BLaER1 treated with 17β-estradiol and CSF1 and Interleukin-3, amounts not matched to agents 10 nM and 100 nM (cell line): ENCODE measurements at regions not wholly inside any gene's neighbourhood (a gene's known extent, or its start where the extent isn't known, plus 50 kb on each side); places are given as distances from the start of the nearest gene placed in this dataset.
A peak's percentile ranks its signal among the peaks of the same experiment; 100 is the strongest.

ENCODE experiments used
- H3K27ac ChIP-seq, 11 experiments: shearing (Covaris generic); formaldehyde crosslinking; 2 replicates each; pipeline ENCODE4 v1.8.1; 2022
- H3K27me3 ChIP-seq, 11 experiments: shearing (Covaris generic); formaldehyde crosslinking; 2 replicates each; pipeline ENCODE4 v1.8.1; 2022
- H3K36me3 ChIP-seq, 11 experiments: shearing (Covaris generic); formaldehyde crosslinking; 2 replicates each; pipeline ENCODE4 v1.8.1; 2022
- H3K4me1 ChIP-seq, 10 experiments: shearing (Covaris generic); formaldehyde crosslinking; 2 replicates each; pipeline ENCODE4 v1.8.1; 2022
- H3K4me2 ChIP-seq, 11 experiments: shearing (Covaris generic); formaldehyde crosslinking; 2 replicates each; pipeline ENCODE4 v1.8.1; 2022
- H3K4me3 ChIP-seq, 10 experiments: shearing (Covaris generic); formaldehyde crosslinking; 2 replicates each; pipeline ENCODE4 v1.8.1; 2022
- H3K9ac ChIP-seq, 11 experiments: shearing (Covaris generic); formaldehyde crosslinking; 2 replicates each; pipeline ENCODE4 v1.8.1; 2022
- H3K9me3 ChIP-seq, 11 experiments: shearing (Covaris generic); formaldehyde crosslinking; replicated peaks in 1 of 11; 2 replicates each; pipeline ENCODE4 v1.8.1; 2022
- H4K20me1 ChIP-seq, 11 experiments: shearing (Covaris generic); formaldehyde crosslinking; 2 replicates each; pipeline ENCODE4 v1.8.1; 2022
- Cebpa-rat ChIP-seq, 11 experiments: shearing (Covaris generic); IDR thresholded peaks; 2 replicates each; pipeline ENCODE4 v1.8.1; 2022

- no peaks in the 10 kb centered on the region for H3K36me3 ChIP-seq
- H3K4me1 ChIP-seq = peaks cover 14 to 40% (median 22%) of the 10 kb centered on the region in 10 experiments
- H3K9me3 ChIP-seq = 0 out of 22 replicates have a peak, but pooled peaks cover 0 to under 1% (median 0%) of the 10 kb centered on the region in 11 experiments
- H4K20me1 ChIP-seq = no peaks in the 10 kb centered on the region
- no peak overlapping the region for H3K9ac ChIP-seq
- no peak overlapping the region for H3K27ac ChIP-seq
- no peak for TF ChIP-seq Cebpa-rat (IDR thresholded peaks at IDR 0.05)
- no peak overlapping the region for H3K4me3 ChIP-seq
- H3K4me2 ChIP-seq = no peak overlapping the region
- no peaks in the 10 kb centered on the region for H3K27me3 ChIP-seq
These were observed 53.0 kb upstream of the CA12 start for GRCh38 chr15:63434576-63435186.

- H3K27me3 ChIP-seq = no peaks in the 10 kb centered on the region
- H3K27ac ChIP-seq = no peak overlapping the region
- H3K4me2 ChIP-seq = no peak overlapping the region
- H3K4me1 ChIP-seq = peaks cover 14 to 45% (median 28%) of the 10 kb centered on the region in 10 experiments
- no peaks in the 10 kb centered on the region for H3K9me3 ChIP-seq
- H4K20me1 ChIP-seq = no peaks in the 10 kb centered on the region
- H3K9ac ChIP-seq = no peak overlapping the region
- no peak overlapping the region for H3K4me3 ChIP-seq
- no peak for TF ChIP-seq Cebpa-rat (IDR thresholded peaks at IDR 0.05)
- H3K36me3 ChIP-seq = no peaks in the 10 kb centered on the region
These were observed 53.7 kb upstream of the CA12 start for GRCh38 chr15:63435204-63435820.

- TF ChIP-seq Cebpa-rat (IDR thresholded peaks at IDR 0.05) = no peak
- H3K9ac ChIP-seq = peak overlapping the region in 10 of 11 experiments; percentile 36 to 74 (median 65); a peak in 15 of 22 replicates
- H3K27me3 ChIP-seq = no peaks in the 10 kb centered on the region
- H4K20me1 ChIP-seq = no peaks in the 10 kb centered on the region
- H3K36me3 ChIP-seq = no peaks in the 10 kb centered on the region
- H3K4me3 ChIP-seq = no peak overlapping the region
- peak overlapping the region; percentile 70 to 89 (median 82); a peak in 21 of 22 replicates for H3K27ac ChIP-seq
- H3K9me3 ChIP-seq = no peaks in the 10 kb centered on the region
- peaks cover 21 to 46% (median 38%) of the 10 kb centered on the region in 10 experiments for H3K4me1 ChIP-seq
- peak overlapping the region; percentile 61 to 84 (median 71) for H3K4me2 ChIP-seq
These were observed 54.7 kb upstream of the CA12 start for GRCh38 chr15:63436341-63436740.

GRCh38 chr15:63436872-63437375 is 55.3 kb upstream of the CA12 start:
- H3K4me2 ChIP-seq = peak overlapping the region; percentile 61 to 84 (median 71)
- no peaks in the 10 kb centered on the region for H3K27me3 ChIP-seq
- peaks cover 27 to 51% (median 44%) of the 10 kb centered on the region in 10 experiments for H3K4me1 ChIP-seq
- TF ChIP-seq Cebpa-rat (IDR thresholded peaks at IDR 0.05) = no peak
- H3K9me3 ChIP-seq = no peaks in the 10 kb centered on the region
- H3K9ac ChIP-seq = peak overlapping the region; percentile 36 to 74 (median 65); a peak in 20 of 22 replicates
- H3K27ac ChIP-seq = peak overlapping the region; percentile 70 to 89 (median 82); a peak in 21 of 22 replicates
- H3K4me3 ChIP-seq = no peak overlapping the region; a peak in 1 of 20 replicates
- no peaks in the 10 kb centered on the region for H4K20me1 ChIP-seq
- H3K36me3 ChIP-seq = no peaks in the 10 kb centered on the region

- Histone ChIP-seq H3K9ac (no peak overlapping the region), H3K27me3 (no peaks in the 10 kb centered on the region), H3K4me3 (no peak overlapping the region), H3K9me3 (no peaks in the 10 kb centered on the region), H3K36me3 (no peaks in the 10 kb centered on the region), H3K27ac (no peak overlapping the region), H3K4me2 (peak overlapping the region in 9 of 11 experiments; percentile 11 to 85 (median 67); a peak in 14 of 22 replicates), H4K20me1 (no peaks in the 10 kb centered on the region), H3K4me1 (peaks cover 36 to 62% (median 51%) of the 10 kb centered on the region in 10 experiments)
- TF ChIP-seq Cebpa-rat (IDR thresholded peaks at IDR 0.05) = no peak
These were observed 58.1 kb upstream of the CA12 start for GRCh38 chr15:63439536-63440264.

GRCh38 chr15:63440265-63440648 is 58.6 kb upstream of the CA12 start:
- no peak overlapping the region for H3K9ac ChIP-seq
- no peak for TF ChIP-seq Cebpa-rat (IDR thresholded peaks at IDR 0.05)
- no peaks in the 10 kb centered on the region for H3K36me3 ChIP-seq
- no peaks in the 10 kb centered on the region for H3K27me3 ChIP-seq
- H3K4me3 ChIP-seq = no peak overlapping the region
- peaks cover 37 to 62% (median 51%) of the 10 kb centered on the region in 10 experiments for H3K4me1 ChIP-seq
- no peak overlapping the region for H3K27ac ChIP-seq
- H4K20me1 ChIP-seq = no peaks in the 10 kb centered on the region
- H3K9me3 ChIP-seq = no peaks in the 10 kb centered on the region
- peak overlapping the region in 8 of 11 experiments; percentile 11 to 85 (median 68); a peak in 12 of 22 replicates for H3K4me2 ChIP-seq

GRCh38 chr15:63440756-63441155 is 59.1 kb upstream of the CA12 start:
- Histone ChIP-seq H3K27me3 (no peaks in the 10 kb centered on the region), H3K9me3 (no peaks in the 10 kb centered on the region), H3K9ac (no peak overlapping the region), H3K36me3 (no peaks in the 10 kb centered on the region), H3K27ac (no peak overlapping the region), H3K4me2 (peak overlapping the region; percentile 54 to 85 (median 70); a peak in 21 of 22 replicates), H3K4me1 (peaks cover 37 to 62% (median 51%) of the 10 kb centered on the region in 10 experiments), H4K20me1 (no peaks in the 10 kb centered on the region), H3K4me3 (no peak overlapping the region)
- TF ChIP-seq Cebpa-rat (IDR thresholded peaks at IDR 0.05) = no peak

- Histone ChIP-seq H3K27me3 (no peaks in the 10 kb centered on the region), H3K4me1 (peaks cover 34 to 56% (median 49%) of the 10 kb centered on the region in 10 experiments), H3K27ac (no peak overlapping the region), H3K36me3 (no peaks in the 10 kb centered on the region), H4K20me1 (no peaks in the 10 kb centered on the region), H3K4me2 (peak overlapping the region; percentile 54 to 85 (median 70); a peak in 21 of 22 replicates), H3K9me3 (no peaks in the 10 kb centered on the region), H3K9ac (no peak overlapping the region), H3K4me3 (no peak overlapping the region)
- TF ChIP-seq Cebpa-rat (IDR thresholded peaks at IDR 0.05) = no peak
These were observed 59.6 kb upstream of the CA12 start for GRCh38 chr15:63441266-63441665.

- peak overlapping the region; percentile 54 to 85 (median 70) for H3K4me2 ChIP-seq
- H4K20me1 ChIP-seq = no peaks in the 10 kb centered on the region
- H3K36me3 ChIP-seq = no peaks in the 10 kb centered on the region
- peaks cover 31 to 48% (median 45%) of the 10 kb centered on the region in 10 experiments for H3K4me1 ChIP-seq
- H3K9ac ChIP-seq = peak overlapping the region in 1 of 11 experiments; percentile 27; a peak in 1 of 22 replicates
- no peaks in the 10 kb centered on the region for H3K27me3 ChIP-seq
- H3K4me3 ChIP-seq = no peak overlapping the region
- H3K9me3 ChIP-seq = no peaks in the 10 kb centered on the region
- H3K27ac ChIP-seq = no peak overlapping the region
- TF ChIP-seq Cebpa-rat (IDR thresholded peaks at IDR 0.05) = no peak
These were observed 60.4 kb upstream of the CA12 start for GRCh38 chr15:63442080-63442479.
